GM18858 (cell line): ENCODE measurements at regions not wholly inside any gene's neighbourhood (a gene's known extent, or its start where the extent isn't known, plus 50 kb on each side); places are given as distances from the start of the nearest gene placed in this dataset.
"Not testable (repeated sequence)": the region's sequence is repeated elsewhere in the genome, so short reads cannot be mapped to it uniquely, and the experiment has no call there.

Experiments used
- ATAC-seq: cut with Tn5 transposase; IDR thresholded peaks from one replicate; pipeline ENCODE4 v1.9.1; 2021; ENCODE audit not compliant: unreplicated experiment

DNA sequence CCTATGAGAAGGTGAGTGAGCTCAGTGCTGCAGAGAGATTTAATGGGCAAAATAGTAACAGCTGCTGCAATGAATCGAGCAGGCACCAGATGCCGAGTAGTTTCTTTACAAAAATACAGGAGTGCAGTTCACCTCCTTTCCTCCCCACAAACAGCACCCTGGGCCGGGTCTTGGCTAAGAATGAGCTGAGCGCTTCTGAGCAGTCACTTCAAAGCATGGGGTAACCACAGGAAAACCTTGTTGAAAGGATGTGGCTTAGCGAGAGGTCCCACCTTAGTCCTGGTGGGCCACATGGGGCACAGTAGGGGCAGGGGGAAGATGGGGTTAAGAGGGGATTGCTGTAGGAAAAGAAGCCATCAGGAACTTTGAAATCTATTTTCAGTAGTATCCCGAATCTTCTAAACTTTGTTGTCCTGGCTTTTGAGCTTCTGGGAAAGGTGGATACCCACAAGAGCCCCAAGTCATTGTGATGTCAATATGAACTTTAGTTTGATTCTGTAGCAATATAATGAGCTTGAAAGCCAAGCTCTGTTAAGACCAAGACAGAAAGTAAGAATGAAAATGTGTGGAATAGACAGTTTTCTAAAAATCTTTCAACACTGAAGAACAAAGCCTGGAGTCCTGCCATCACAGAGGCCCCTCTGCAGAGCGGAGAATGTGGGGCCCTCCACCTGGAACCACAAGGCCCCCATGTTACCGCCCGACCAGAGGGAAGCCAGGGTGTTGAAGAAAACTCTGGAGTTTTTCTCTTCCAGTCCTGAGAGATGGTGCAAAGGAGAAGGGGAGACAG is 101.0 kb upstream of the ZNF236 start:
- no peak for ATAC-seq

DNA sequence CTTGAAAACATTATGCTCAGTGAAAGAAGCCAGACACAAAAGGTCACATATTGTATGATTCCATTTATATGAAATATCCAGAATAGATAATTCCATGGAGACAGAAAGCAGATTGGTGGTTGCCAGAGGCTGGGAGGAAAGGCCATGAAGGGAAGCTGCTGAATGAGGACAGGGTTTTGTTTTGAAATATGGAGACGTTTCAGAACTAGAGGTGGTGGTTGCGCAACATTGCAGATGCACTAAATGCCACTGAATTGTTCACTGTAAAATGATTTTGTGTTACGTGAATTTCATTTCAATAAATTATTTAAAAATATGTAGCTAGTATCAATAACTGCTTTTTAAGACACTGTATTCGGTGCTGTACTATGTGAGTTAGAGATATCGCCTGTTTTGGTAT is 101.7 kb upstream of the ZNF236 start:
- ATAC-seq, result no peak

DNA sequence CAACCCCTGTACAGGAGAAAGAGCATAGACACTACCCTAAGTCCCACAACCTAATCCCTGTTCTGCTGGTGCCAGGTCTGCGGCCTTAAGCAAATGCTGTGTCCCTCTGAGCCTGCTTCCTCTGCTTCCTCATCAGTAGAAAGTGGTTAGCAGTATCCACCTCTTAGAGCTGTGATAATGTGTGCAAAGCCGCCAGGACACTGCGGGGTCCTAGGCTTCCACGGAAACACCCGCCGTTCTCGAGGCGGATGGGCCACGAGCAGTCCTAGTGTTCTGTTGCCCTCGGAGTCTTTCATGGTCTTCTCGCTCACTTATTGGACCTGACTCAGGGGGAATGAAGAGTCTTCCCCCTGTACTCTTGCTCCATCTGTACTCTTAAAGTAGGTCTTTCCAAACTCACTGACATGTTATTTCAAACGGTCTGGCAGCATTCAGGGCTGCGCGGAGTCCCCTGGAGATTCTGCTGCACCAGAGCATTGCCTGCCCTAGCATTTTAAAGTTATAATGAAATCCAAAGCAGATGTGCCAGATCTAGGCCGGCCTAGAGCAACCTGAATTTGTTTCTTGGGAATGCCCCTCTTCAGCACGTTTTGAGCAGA is 107.2 kb upstream of the ZNF236 start:
- ATAC-seq, result no peak

DNA sequence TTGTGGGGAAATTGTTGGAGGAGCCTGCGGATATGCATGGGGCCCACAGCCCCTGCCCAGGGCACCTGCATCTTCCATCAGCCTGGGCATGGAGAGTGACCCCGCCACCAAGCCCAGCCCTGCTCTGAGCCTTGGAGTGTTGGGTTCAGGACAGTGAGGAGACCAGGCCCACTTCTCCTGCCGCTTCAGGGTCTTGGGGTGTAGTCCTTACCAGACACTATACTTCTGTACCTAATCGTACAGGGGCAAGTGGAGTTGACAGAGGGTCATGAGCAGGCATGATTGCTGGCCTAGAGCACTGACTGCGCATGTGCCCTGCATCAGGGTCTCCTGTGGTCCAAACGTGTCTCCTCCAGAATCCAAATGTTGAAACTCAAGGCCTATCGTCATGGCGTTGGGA is 108.9 kb upstream of the ZNF236 start:
- ATAC-seq, result no peak

DNA sequence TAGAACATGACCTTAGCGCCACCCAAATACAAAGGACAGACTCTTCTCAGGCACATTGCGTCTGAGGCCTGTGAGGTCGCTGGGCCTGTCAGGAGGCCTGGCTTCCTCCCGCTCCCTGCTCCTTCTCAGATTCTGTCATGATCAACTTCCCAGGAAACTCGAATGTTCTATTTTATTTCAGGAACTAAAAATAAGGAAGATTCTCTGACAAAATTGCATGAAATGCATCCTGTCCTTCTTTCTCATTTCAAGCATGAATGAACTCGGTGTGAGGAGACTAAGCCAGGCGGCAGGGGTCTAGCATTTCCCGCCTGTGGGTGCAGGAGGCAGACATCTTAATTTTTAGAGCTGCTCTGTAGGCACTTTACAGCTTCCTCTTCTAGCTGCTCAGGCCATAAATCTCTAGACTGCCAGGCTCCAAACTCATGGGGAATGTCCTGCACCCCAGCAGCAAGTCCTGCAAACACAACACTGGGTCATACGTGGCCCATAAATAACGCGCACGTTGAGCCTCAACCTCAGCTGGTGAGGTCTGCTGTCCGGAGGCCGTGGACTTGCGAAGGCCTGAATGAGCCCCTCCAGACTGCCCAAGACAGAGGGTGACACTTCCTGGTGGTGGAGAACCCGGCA is 109.7 kb upstream of the ZNF236 start:
- no peak for ATAC-seq

DNA sequence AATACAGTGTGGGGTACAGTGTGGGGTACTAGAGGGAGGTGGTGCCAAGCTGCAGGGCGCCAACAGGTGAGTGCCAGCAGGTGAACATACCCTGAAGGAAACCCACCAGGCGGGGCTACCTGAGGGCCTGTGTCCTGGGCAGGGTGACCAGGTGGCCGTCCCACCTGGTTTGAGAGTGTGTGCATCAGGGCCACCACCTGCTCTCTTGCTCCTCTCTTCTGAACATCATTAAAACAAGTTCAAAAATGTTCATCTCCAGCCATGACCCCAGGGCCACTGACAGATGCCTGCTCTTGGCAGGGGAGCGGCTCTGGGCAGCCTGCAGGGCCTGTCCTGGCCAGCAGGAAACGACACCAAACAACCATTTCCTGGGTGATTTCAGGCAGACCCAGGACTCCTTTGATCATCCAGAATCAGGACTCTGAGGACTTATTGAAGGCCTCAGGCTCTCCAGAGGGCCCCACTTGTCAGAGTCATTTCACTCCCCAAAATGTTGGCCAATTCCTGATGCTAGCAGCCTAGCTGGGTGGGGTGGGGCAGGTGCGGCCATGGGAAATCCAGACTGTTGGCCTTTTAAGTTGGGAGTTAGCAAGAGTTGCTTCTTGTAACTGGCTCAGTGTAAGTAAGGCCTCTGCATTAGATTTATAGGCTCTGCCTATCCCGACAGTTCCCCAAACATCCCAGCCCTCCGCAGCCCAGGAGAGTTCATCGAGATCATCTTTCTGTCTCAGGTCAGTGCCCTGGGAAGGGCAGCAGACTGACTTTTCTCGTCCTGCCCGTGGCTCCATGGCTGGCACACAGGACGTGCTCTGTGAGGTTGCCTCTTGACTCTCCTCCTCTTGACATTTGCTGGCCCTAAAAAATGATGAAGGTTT is 111.5 kb upstream of the ZNF236 start:
- no peak for ATAC-seq

DNA sequence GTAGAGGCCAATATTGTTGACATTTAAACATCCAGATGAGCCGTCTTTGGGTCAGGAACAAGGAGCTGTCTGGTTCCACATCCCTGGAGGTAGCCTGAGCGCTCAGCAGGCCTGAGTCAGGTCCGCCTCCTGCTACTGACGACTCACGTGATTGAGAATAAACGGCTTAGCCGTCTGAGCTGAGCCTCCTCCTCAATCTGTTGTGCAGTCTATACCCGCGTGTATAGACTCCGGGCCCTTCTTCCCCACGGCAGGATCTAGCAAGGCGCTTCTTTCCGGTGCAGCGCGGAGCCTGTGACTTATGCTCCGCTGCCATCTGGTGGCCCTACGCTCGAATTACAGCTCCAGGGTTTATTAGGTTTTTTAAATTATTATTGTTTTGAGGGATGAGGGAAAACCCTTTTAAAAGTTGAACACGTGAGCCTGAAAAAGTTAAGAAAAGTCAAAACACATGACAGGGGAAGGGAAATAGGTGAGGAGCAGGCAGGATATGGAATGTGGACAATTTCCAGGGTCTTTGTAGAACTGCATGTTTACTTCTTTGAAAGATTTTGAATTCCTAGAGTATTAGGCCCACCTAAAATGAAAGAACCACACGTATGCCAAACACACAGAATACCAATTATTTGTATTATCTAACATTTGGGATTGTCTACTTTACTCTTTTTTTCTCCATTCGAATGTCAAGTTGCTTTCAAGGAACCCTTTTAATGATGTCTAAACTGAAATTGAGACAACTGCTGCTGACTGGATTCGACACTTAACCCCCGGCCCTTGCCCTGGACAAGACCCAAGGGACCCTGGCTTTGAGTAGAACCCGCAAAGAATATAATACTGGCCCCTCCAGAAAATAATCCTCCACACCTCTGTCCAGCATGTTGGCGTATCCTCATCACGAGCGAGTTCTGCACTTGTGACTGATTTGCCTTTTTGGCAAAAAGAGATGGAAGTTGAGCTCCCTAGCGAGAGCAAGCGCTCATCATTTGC is 112.4 kb upstream of the ZNF236 start:
- peak; percentile 78 for ATAC-seq

DNA sequence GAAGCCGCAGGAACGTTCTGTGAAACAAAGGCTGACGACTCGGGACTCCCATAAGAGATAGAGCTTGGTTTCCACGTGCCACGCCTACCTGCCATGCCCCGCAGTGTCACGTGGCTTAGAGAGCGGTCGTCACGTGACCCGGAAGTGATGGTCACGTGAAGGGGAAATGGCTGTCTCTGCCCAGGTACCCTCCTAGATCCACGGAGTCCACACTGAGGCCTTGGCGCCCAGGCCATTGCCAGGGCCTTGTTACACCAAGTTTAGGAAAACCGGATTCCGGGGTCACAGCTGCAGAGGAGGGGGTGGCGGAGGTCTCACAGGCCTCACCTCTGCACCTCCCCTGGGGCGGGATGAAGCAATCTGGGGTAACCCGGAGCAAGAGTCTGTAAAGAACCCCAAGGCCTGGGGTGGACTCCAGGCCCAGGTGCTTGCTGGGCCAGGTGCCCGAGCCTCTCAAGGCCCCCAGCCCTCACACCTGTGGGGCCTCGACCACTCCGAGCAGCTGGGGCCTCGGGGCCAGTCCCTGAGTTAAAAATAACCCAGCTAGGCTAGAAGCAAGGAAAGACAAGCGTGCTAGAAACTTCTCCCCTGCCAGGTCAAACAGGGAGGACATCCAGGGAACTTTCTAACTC is 113.5 kb upstream of the ZNF236 start:
- ATAC-seq, result no peak

DNA sequence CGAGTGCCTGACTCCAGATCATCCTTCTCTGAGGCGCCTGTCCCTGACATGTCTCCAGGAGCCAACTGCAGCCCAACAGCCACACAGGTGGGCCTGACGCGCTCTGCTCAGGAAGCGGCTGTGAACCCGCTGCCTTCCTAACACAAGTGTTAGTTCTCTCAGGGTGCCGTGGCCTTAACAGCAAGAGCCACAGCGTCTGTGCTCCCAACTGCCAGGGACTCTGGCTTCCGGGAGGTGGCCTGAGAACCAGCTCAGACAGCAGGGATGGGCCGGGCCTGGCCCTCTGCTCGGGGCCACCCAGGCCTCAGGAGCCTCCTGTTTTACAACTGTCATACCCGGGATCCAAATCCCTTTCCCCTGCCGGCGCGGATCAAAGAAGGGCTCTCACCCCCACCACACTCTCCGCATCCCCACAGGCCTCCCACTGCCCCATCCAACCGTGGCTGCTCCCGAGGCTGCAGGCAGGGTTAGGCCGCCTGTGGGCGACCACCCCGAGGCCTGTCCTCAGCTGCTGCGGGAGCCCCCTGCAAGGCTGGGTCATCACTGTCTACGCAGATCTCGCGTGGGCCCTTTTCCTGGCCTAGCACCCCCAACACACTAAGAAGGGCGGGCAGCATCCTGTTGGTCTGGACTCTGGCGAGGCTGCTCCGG is 114.2 kb upstream of the ZNF236 start:
- ATAC-seq, result no peak

DNA sequence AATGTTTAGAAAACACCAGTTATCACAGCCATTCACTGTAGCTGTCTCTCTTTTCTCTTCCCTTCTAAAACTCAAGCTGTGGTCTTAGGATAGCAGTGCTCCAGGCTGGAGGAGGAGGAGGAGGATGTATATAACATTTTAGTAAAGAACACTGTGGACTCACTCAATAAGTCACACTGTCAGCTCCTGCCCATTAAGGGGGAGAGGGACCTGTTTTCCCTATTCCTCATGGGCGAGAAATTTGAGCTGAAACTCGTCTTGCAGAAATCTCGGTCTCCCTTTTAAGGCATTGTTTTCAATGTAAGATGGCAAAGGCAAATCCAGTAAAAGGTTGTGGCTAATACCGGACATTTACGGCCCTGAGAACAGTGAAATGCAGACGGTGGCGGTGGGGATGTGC is 114.8 kb upstream of the ZNF236 start:
- no peak for ATAC-seq

DNA sequence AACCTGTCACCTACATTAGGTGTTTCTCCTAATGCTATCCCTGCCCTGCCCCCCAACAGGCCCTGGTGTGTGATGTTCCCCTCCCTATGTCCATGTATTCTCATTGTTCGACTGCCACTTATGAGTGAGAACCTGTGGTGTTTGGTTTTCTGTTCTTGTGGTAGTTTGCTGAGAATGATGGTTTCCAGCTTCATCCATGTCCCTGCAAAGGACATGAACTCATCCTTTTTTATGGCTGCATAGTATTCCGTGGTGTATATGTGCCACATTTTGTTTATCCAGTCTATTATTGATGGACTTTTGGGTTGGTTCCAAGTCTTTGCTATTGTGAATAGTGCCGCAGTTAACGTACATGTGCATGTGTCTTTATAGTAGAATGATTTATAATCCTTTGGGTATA is 117.8 kb upstream of the ZNF236 start:
- not testable (repeated sequence) for ATAC-seq

DNA sequence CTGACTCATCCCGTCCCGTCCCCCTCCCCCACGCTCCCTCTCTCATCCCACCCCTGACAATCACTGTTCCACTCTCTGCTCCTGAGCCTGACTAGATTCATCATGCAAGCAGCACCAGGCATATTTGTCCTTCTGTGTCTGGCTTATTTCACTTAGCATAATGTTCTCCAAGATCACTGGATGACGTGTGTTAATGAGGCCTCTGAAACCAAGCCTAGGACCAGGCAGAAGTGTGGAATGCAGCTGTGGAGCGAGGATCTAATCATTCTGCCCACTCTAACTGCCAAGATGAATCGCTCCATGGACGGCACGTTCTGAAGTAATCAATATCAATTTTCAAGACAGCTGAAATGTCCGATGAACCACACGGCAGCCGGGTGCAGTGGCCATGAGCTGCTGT is 122.4 kb upstream of the ZNF236 start:
- no peak for ATAC-seq

DNA sequence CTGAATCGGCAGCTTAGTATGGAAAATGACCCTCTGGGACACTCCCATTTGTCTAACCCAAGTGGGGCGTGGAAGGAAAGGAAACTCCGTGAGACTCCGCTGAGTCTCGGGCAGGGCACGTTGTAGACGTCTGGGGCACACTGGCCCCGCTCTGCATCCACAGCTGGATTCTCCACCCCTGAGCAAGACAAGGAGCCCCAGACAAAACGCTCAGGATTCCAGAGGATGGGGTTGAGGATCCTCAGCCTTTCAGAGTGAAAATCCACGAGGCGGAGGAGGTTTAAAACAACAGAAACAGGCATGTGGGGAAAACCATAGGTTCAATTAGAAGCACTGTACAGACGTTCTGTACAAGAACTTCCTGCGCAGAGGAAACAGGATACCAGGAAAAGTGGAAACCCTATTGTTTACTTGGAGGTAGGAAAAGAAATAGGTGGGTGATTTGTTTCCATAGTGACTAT is 124.9 kb upstream of the ZNF236 start:
- no peak for ATAC-seq

DNA sequence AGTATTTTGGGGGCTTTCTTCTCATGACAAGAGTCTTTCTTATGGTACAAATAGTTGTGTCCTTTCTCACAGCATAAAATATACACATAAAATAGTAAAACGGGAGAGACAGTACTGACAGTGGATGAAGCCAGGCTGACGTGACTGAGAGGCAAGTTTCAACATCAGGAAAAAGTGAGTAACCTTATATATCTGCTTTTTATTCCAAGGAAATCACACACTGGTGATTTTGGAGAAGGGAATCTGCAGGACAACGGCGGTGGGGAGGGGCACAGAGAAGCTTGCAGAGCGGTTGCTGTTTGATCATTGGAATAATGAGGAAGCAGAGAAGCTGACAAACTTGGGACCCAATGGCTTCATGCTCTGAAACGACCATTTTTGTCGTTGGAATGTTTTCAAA is 130.6 kb upstream of the ZNF236 start:
- ATAC-seq, result no peak

DNA sequence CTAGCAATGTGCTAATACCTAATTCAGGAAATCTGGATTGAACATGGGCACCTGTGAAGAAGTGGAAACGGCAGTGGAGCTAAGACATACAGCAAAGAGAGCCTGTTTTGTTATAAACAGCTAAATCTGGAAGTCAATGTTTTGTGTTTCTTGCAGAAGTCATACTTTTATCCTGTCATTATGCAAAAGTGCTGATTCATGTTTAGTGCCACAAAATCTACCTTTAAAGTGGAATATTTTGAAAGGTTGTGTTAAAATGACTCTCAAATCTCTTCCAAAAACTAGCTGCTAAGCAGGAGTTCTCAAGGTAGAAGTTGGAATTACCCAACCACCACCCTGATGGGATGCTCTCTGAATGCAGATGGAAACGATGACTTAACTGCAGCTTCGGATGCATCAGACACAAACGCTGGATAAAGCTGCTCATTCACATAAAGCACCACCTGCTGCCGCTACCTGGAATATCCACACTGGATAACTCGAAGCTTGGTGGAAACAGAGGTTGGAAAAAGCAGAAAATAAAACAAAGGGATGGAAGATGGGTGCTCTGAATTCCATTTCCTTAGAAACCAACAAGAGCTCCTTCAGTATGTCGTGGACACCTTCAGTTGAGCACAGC is 132.6 kb upstream of the ZNF236 start:
- no peak for ATAC-seq

DNA sequence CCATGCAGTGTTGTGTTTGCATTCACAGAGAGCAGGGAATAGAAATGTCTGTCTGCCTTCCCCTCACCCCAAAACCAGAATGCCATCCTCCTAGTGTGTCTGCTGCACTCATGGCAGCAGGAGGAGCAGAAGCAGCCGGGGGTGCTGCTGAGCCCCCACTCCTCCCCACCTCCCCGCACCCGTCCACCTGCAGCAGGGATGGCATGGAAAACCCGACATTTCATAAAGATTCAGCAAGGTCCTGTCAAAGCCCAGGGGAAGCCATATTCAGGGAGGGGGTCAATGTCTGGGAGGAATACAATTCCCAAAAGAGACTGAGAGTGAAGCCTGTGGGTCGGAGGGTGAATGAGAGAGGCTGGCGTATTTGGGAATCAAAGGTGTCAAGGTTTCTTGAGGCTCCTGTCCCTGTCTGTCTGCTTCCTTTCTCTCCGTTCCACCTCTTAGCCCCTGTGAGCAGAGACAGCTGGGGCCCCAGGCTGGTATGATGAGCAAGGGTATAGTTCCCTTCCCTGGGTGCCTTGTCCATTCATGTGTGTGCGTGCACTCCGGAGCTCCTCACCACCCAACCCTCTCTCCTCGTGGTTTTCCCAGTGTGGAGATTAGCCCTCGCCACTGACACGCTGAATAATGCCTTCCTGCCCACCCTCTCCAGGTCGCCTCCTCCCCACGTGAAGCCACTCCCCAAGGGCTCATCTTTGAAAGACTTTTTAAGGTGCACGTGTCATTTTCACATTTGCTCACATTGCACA is 133.5 kb upstream of the ZNF236 start:
- no peak for ATAC-seq

DNA sequence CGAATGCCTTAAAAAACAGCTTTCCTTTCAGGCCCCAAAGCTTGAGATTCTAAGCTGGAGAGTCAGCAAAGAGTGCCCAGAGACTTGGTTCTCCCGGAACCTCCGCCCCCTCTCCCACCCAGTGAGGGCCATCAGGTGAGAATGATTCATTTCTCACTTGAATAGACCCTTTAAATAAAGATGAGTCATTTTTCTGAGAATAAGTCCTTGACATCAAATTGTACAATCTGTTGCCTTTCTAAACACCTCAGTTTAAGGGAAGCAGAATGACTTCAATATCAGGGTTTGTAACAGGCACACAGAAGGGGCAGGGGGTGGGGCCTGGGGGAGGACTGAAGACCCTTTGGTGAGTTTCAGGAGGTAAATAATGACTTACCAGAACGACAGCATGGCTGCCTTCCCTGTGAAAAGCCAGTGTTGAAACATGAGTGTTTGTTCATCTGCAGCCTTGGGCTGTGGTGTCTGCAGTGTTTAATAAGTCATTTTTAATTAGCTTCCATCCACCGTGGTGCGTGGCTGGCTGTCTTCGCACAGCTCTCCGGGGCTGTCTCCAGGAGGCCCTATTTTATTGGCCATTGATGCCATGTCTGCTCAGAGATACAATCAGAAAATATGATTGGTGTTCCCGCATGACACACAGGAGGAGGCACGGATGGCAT is 134.9 kb upstream of the ZNF236 start:
- peak; percentile 45 for ATAC-seq
